ENCODE measurements at regions not wholly inside any gene's neighbourhood (a gene's known extent, or its start where the extent isn't known, plus 50 kb on each side); places are given as distances from the start of the nearest gene placed in this dataset.

DNA sequence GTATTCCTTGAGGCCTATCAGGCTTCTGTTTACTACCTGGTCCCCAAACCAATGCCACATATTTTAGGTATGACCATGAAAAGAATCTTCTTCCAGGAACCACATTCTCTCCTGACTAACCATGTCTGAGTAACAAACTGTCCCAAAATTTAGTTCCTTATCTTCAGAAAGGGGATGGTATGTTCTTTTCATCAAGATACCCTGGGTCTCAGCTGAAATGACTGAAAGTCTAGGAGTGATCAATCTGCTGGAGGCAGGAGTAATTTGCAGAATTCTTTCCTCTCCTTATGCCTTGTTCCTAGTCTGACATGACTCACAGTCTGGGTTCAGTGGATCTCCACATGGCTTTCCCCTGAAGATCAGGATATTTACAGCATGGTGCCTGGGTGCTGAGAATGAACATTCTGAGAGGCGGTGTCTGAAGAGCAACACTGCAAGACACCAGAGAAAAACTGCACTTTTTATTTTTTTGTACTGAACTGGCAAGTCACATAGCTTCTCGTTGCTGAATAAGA lies 665.5 kb downstream of the TLL1 start:
- Histone ChIP-seq H3K9me3 (ENCODE audit: insufficient read depth, low read length) (no peaks in the 10 kb centered on the region; the same call in 1 of the 2 replicates), H2AFZ (ENCODE audit: low read depth, low read length, severe bottlenecking) (no peak overlapping the region), H3K79me2 (ENCODE audit: insufficient read depth, low read length) (no peaks in the 10 kb centered on the region), H3K27ac (ENCODE audit: low read depth, low read length) (no peak overlapping the region), H3K27me3 (ENCODE audit: low read length) (no peaks in the 10 kb centered on the region), H3K4me2 (ENCODE audit: low read depth, low read length, poor library complexity, severe bottlenecking) (no peak overlapping the region), H4K20me1 (ENCODE audit: low read depth, low read length) (no peaks in the 10 kb centered on the region), H3K9ac (ENCODE audit: low read length) (no peak overlapping the region), H3K36me3 (ENCODE audit: low read length) (no peaks in the 10 kb centered on the region), H3K4me3 (ENCODE audit: insufficient read depth, low read length, poor library complexity, severe bottlenecking) (no peak overlapping the region), H3K9me2 (replicated peaks; ENCODE audit: insufficient read depth, low read length) (no peaks in the 10 kb centered on the region), H3F3A (ENCODE audit: insufficient read depth) (no peaks in the 10 kb centered on the region)
- TF ChIP-seq, protein P1, sequence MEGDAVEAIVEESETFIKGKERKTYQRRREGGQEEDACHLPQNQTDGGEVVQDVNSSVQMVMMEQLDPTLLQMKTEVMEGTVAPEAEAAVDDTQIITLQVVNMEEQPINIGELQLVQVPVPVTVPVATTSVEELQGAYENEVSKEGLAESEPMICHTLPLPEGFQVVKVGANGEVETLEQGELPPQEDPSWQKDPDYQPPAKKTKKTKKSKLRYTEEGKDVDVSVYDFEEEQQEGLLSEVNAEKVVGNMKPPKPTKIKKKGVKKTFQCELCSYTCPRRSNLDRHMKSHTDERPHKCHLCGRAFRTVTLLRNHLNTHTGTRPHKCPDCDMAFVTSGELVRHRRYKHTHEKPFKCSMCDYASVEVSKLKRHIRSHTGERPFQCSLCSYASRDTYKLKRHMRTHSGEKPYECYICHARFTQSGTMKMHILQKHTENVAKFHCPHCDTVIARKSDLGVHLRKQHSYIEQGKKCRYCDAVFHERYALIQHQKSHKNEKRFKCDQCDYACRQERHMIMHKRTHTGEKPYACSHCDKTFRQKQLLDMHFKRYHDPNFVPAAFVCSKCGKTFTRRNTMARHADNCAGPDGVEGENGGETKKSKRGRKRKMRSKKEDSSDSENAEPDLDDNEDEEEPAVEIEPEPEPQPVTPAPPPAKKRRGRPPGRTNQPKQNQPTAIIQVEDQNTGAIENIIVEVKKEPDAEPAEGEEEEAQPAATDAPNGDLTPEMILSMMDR (IDR thresholded peaks at IDR 0.05; ENCODE audit: insufficient read depth, low read length, poor library complexity, severe bottlenecking): no peak
- no peak for TF ChIP-seq EZH2phosphoT487 (conservative IDR thresholded peaks at IDR 0.05; ENCODE audit: low read length)

DNA sequence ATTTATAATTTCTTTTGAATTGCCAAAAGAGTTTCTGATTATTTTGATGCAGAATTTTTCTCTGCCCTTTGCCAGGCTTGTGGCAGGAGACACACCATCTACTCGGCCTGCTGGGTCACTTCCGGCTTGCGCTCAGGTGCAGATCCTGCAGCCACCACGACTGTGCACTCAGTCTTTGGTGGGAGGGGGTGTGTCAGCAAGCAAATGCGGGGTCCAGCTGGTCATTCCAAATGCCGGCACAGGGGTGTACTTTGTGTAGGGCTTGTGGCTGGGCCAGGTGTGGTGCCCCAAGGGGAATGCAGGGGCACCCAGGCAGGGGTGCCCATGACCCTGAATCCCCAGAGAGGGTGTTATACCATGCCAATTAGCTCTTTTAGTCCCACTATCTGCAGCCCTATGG lies 673.0 kb downstream of the TLL1 start:
- Histone ChIP-seq H3K27ac (ENCODE audit: low read depth, low read length) (no peak overlapping the region), H2AFZ (ENCODE audit: low read depth, low read length, severe bottlenecking) (no peak overlapping the region), H3K9me3 (ENCODE audit: insufficient read depth, low read length) (no peaks in the 10 kb centered on the region; the same call in 1 of the 2 replicates), H3K9me2 (replicated peaks; ENCODE audit: insufficient read depth, low read length) (no peaks in the 10 kb centered on the region), H3K4me3 (ENCODE audit: insufficient read depth, low read length, poor library complexity, severe bottlenecking) (no peak overlapping the region), H3K79me2 (ENCODE audit: insufficient read depth, low read length) (no peaks in the 10 kb centered on the region), H4K20me1 (ENCODE audit: low read depth, low read length) (no peaks in the 10 kb centered on the region), H3K4me2 (ENCODE audit: low read depth, low read length, poor library complexity, severe bottlenecking) (no peak overlapping the region), H3K36me3 (ENCODE audit: low read length) (no peaks in the 10 kb centered on the region), H3K9ac (ENCODE audit: low read length) (no peak overlapping the region), H3F3A (ENCODE audit: insufficient read depth) (no peaks in the 10 kb centered on the region), H3K27me3 (ENCODE audit: low read length) (no peaks in the 10 kb centered on the region)
- TF ChIP-seq, protein P1 (IDR thresholded peaks at IDR 0.05; ENCODE audit: insufficient read depth, low read length, poor library complexity, severe bottlenecking): no peak

DNA sequence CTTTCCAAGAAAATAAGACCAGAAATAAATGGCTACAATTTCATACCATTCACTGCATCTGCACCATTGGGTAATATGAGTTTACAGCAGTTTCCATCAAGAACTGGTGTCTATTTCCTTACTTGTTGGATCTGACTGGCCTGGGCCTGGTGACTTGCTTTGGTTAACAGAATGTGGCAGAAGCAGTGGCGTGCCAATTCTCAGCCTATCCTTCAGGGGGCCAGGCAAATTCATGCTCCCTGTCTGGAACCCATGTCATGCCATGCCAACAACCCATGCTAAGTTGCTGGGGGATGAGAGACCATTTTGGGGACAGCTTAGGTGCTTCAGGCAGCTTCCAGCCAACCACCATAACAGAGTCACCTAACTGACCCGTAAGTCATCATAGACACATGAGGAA lies 656.7 kb downstream of the SPOCK3 start:
- H2AFZ ChIP-seq (ENCODE audit: low read depth, low read length, severe bottlenecking): no peak overlapping the region
- no peaks in the 10 kb centered on the region for H3K9me3 ChIP-seq (ENCODE audit: insufficient read depth, low read length)
- no peaks in the 10 kb centered on the region for H3K79me2 ChIP-seq (ENCODE audit: insufficient read depth, low read length)
- H4K20me1 ChIP-seq (ENCODE audit: low read depth, low read length): no peaks in the 10 kb centered on the region
- no peak overlapping the region for H3K9ac ChIP-seq (ENCODE audit: low read length)
- H3K9me2 ChIP-seq (replicated peaks; ENCODE audit: insufficient read depth, low read length): no peaks in the 10 kb centered on the region
- H3K27me3 ChIP-seq (ENCODE audit: low read length): no peaks in the 10 kb centered on the region
- TF ChIP-seq, protein P1 (IDR thresholded peaks at IDR 0.05; ENCODE audit: insufficient read depth, low read length, poor library complexity, severe bottlenecking): no peak
- TF ChIP-seq EZH2phosphoT487 (conservative IDR thresholded peaks at IDR 0.05; ENCODE audit: low read length): no peak
- H3K4me2 ChIP-seq (ENCODE audit: low read depth, low read length, poor library complexity, severe bottlenecking): no peak overlapping the region
- H3F3A ChIP-seq (ENCODE audit: insufficient read depth): no peaks in the 10 kb centered on the region
- H3K36me3 ChIP-seq (ENCODE audit: low read length): no peaks in the 10 kb centered on the region
- H3K27ac ChIP-seq (ENCODE audit: low read depth, low read length): no peak overlapping the region
- no peak overlapping the region for H3K4me3 ChIP-seq (ENCODE audit: insufficient read depth, low read length, poor library complexity, severe bottlenecking)

All from SU-DHL-6 (cell line).